HG03064 (cell line): ENCODE measurements at regions not wholly inside any gene's neighbourhood (a gene's known extent, or its start where the extent isn't known, plus 50 kb on each side); places are given as distances from the start of the nearest gene placed in this dataset.
"Not testable (repeated sequence)": the region's sequence is repeated elsewhere in the genome, so short reads cannot be mapped to it uniquely, and the experiment has no call there.

Source experiments
- ATAC-seq: cut with Tn5 transposase; IDR thresholded peaks from one replicate; pipeline ENCODE4 v1.9.1; 2021; ENCODE audit warnings: low read depth; ENCODE audit not compliant: unreplicated experiment

GRCh38 chr3:28138043-28138610 is 103.3 kb upstream of the CMC1 start:
- no peak for ATAC-seq

- ATAC-seq = no peak
These were observed 102.1 kb upstream of the CMC1 start for GRCh38 chr3:28139288-28139687.

GRCh38 chr3:28139967-28140634 is 101.3 kb upstream of the CMC1 start:
- ATAC-seq = no peak

- ATAC-seq = no peak
These were observed 100.8 kb upstream of the CMC1 start for GRCh38 chr3:28140664-28141063.

- no peak for ATAC-seq
These were observed 91.5 kb upstream of the CMC1 start for GRCh38 chr3:28149960-28150359.

- no peak for ATAC-seq
These were observed 90.8 kb upstream of the CMC1 start for GRCh38 chr3:28150465-28151206.

- no peak for ATAC-seq
These were observed 90.2 kb upstream of the CMC1 start for GRCh38 chr3:28151207-28151550.

- peak; percentile 92 for ATAC-seq
These were observed 89.7 kb upstream of the CMC1 start for GRCh38 chr3:28151608-28152228.

GRCh38 chr3:28155631-28156030 is 85.8 kb upstream of the CMC1 start:
- ATAC-seq = no peak

- ATAC-seq = not testable (repeated sequence)
These were observed 84.8 kb upstream of the CMC1 start for GRCh38 chr3:28156599-28156998.

- no peak for ATAC-seq
These were observed 69.5 kb upstream of the CMC1 start for GRCh38 chr3:28171962-28172361.

- no peak for ATAC-seq
These were observed 68.7 kb upstream of the CMC1 start for GRCh38 chr3:28172748-28173147.

- ATAC-seq = no peak
These were observed 67.6 kb upstream of the CMC1 start for GRCh38 chr3:28173836-28174235.

- no peak for ATAC-seq
These were observed 54.7 kb upstream of the CMC1 start for GRCh38 chr3:28186748-28187147.

GRCh38 chr3:28188686-28189085 is 52.7 kb upstream of the CMC1 start:
- no peak for ATAC-seq

- no peak for ATAC-seq
These were observed 50.1 kb upstream of the CMC1 start for GRCh38 chr3:28191363-28191762.
